Muscle layer of duodenum (tissue), 2 donors: ENCODE measurements at regions not wholly inside any gene's neighbourhood (a gene's known extent, or its start where the extent isn't known, plus 50 kb on each side); places are given as distances from the start of the nearest gene placed in this dataset.
A peak's percentile ranks its signal among the peaks of the same experiment; 100 is the strongest.

Source experiments
- H3K27ac ChIP-seq: one replicate; pipeline ENCODE4 v1.7.0; 2013; ENCODE audit warnings: mild to moderate bottlenecking, low read length
- H3K27me3 ChIP-seq: one replicate; pipeline ENCODE4 v1.7.0; 2013; ENCODE audit warnings: low read depth, mild to moderate bottlenecking, control low read depth, low read length
- H3K36me3 ChIP-seq, 2 donors: one replicate each; pipeline ENCODE4 v1.7.0; 2013; ENCODE audit warnings: low read length in 2 of 2, control low read depth in 1 of 2, mild to moderate bottlenecking in 1 of 2; ENCODE audit not compliant: insufficient read depth in 2 of 2, control insufficient read depth in 1 of 2
- H3K4me1 ChIP-seq, 2 donors: one replicate each; pipeline ENCODE4 v1.7.0; 2013; ENCODE audit warnings: low read length in 2 of 2, mild to moderate bottlenecking in 2 of 2, control low read depth in 1 of 2, moderate library complexity in 1 of 2; ENCODE audit not compliant: insufficient read depth in 2 of 2, control insufficient read depth in 1 of 2
- H3K4me3 ChIP-seq, 2 donors: one replicate each; pipeline ENCODE4 v1.7.0; 2013; ENCODE audit warnings: low read length in 2 of 2, low read depth in 1 of 2, mild to moderate bottlenecking in 1 of 2
- H3K9me3 ChIP-seq, 2 donors: one replicate each; pipeline ENCODE4 v1.7.0; 2013; ENCODE audit warnings: low read length in 2 of 2, control low read depth in 1 of 2, mild to moderate bottlenecking in 1 of 2; ENCODE audit not compliant: control insufficient read depth in 1 of 2
- donor health status: healthy.

DNA sequence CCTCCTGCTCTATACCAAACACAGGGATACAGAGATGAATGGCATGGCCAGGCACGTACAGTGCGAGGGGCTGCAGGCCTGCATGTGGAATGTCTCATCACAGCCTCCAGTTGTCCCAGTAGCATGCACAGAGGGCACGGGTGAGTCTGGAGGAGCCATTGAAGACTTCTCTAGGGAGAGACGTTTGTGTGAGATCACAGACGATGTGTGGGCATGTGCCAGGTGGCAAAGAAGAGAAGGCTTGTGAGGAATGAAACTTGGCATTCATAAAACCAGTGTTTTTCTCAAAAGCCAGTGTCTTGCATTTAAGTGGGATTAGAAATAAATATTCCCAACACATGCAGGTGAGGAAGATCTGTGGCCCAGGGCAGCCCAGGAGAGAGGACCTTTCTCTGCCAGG is 119.1 kb upstream of the UBE3A start:
- Histone ChIP-seq H3K9me3 (no peaks in the 10 kb centered on the region), H3K27ac (no peak overlapping the region), H3K4me1 (no peaks in the 10 kb centered on the region), H3K4me3 (no peak overlapping the region), H3K27me3 (no peaks in the 10 kb centered on the region), H3K36me3 (no peaks in the 10 kb centered on the region)

DNA sequence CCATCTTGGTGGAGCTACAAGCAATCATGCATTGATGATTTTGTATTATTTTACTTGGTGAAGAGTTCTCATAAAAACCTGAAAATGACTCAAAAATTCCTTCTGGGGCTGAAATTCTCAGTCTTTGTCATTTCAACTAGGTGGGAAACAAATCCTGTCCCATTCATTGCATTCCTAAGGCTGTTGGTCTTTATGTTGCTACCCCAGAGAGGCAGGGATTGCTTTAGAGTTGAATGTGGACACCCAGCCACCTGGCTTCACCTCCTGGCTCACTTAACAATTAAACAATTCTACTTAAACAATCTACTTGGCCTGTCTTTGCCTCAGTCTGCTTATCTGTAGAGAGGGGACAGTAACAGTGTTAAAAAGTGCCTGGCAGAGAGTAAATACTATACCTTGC is 117.3 kb upstream of the UBE3A start:
- H3K4me3 ChIP-seq: no peak overlapping the region
- no peaks in the 10 kb centered on the region for H3K4me1 ChIP-seq
- H3K9me3 ChIP-seq: no peaks in the 10 kb centered on the region
- H3K36me3 ChIP-seq: no peaks in the 10 kb centered on the region
- no peak overlapping the region for H3K27ac ChIP-seq
- H3K27me3 ChIP-seq: no peaks in the 10 kb centered on the region

DNA sequence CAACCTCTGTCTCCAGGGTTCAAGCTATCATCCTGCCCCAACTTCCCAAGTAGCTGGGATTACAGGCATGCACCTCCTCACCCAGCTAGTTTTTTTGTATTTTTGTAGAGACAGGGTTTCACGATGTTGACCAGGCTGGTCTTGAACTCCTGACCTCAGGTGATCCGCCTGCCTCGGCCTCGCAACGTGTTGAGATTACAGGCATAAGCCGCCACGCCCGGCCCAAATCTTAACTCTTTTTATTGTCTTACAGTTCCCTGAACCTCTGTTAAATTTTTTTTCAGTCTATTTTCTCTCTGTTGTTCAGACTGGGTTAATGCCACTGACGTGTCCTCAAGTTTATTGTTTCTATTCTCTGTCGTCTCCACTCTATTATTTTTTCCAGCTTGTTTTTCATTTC is 115.8 kb upstream of the UBE3A start:
- H3K27me3 ChIP-seq: no peaks in the 10 kb centered on the region
- H3K9me3 ChIP-seq: no peaks in the 10 kb centered on the region
- no peaks in the 10 kb centered on the region for H3K4me1 ChIP-seq
- no peak overlapping the region for H3K4me3 ChIP-seq
- no peaks in the 10 kb centered on the region for H3K36me3 ChIP-seq
- H3K27ac ChIP-seq: no peak overlapping the region

DNA sequence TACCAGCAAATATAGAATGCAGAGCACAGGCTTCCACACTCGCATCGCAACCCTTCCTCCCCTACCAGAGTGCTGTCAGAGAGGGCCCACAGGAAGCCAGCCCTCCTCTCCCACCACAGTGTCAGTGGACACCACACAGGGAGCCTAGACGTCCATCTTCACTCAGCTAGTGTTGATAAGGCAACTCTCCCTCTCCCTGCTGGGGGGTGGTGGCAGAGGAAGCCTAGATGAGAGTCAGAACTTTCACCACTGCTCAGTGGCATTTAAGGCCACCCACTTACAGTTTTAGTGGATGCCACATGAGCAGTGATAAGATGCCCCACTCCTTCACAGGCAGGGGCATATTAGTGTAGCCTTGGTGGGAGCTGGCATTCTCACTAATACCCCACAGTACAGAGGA is 109.8 kb upstream of the UBE3A start:
- Histone ChIP-seq H3K4me3 (no peak overlapping the region), H3K9me3 (no peaks in the 10 kb centered on the region), H3K36me3 (no peaks in the 10 kb centered on the region), H3K27ac (no peak overlapping the region), H3K27me3 (no peaks in the 10 kb centered on the region), H3K4me1 (peaks cover 0 to 8% of the 10 kb centered on the region in 2 donors)

DNA sequence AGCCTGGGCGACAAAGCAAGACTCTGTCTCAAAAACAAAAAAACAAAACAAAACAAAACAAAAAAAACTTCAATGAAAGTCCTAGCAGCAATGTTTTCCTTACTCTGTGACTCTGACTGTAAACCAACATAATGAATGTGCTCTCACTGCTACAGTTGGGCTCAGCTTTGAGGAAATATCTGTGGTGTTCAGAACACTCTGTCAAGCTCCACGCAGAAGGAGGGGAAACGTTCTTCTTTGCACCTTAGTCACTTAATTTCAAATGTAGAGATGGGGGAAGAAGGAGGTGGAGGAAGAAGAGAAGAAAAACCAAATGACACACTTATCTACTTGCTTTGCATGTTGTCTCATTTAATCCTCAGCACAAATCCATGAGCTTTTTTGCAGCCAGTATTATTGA is 107.1 kb upstream of the UBE3A start:
- Histone ChIP-seq H3K36me3 (no peaks in the 10 kb centered on the region), H3K27ac (no peak overlapping the region), H3K4me3 (no peak overlapping the region), H3K9me3 (no peaks in the 10 kb centered on the region), H3K4me1 (peaks cover 6 to 21% of the 10 kb centered on the region in 2 donors), H3K27me3 (no peaks in the 10 kb centered on the region)

DNA sequence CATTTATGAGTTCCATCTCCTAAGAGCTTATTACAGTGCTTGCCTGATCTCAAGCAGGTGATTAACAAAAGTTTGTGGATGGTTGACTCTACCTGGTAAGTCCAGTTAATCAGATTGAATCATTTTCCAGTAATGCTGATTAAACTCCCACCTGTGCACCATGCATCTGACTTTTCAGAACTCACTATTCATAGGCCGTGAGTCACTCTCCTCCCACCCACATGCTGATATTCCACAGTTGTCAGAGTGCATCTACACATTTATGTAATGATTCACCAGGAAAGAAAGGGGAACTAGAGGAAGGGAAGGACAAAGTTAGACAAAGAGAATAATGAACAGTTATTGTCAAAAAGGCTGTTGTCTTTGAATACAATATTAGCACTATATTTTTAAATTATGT is 106.2 kb upstream of the UBE3A start:
- Histone ChIP-seq H3K4me3 (no peak overlapping the region), H3K4me1 (peaks cover 6 to 21% of the 10 kb centered on the region in 2 donors), H3K27ac (no peak overlapping the region), H3K36me3 (no peaks in the 10 kb centered on the region), H3K27me3 (no peaks in the 10 kb centered on the region), H3K9me3 (no peaks in the 10 kb centered on the region)

DNA sequence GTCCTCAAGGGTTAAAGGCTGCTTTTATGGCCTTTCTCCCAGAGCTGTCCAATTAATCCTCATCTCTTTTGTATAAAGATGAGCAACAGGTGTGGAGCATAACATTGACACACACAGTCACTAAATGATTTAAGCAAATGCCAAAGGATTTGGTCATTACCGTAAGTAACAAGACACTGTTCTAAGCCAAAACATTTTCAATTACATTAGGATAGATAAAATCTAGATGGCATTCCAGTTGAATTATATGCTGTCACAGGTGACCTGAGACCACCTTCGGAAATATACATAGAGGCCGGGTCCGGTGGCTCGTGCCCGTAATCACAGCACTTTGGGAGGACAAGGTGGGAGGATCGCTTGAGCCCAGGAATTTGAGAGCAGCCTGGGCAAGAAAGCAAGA is 105.3 kb upstream of the UBE3A start:
- H3K27me3 ChIP-seq: no peaks in the 10 kb centered on the region
- H3K27ac ChIP-seq: no peak overlapping the region
- H3K9me3 ChIP-seq: no peaks in the 10 kb centered on the region
- no peak overlapping the region for H3K4me3 ChIP-seq
- H3K4me1 ChIP-seq: peaks cover 6 to 21% of the 10 kb centered on the region in 2 donors
- no peaks in the 10 kb centered on the region for H3K36me3 ChIP-seq

DNA sequence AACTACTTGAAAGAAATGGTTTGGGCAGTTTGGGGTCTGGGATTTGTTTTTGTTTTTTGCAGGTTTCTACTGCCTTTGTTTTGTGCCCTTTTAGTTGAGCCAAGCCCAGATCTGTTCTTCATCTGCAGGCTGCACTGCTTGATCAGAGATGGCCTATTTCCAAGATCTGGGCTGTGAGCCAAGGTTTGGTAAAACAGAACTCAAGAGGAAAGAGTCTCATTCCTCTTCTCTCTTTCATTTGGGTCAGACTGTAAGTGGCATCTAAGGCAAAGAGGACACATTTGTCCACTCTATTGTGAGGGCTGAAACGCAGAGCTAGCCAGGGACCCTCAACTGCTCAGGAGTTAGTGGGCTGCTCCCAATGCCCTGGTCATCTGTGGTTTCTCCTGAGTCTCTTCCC is 104.4 kb upstream of the UBE3A start:
- Histone ChIP-seq H3K27me3 (no peaks in the 10 kb centered on the region), H3K27ac (peak overlapping the region; percentile 32), H3K36me3 (no peaks in the 10 kb centered on the region), H3K9me3 (no peaks in the 10 kb centered on the region), H3K4me3 (no peak overlapping the region), H3K4me1 (peaks cover 6 to 21% of the 10 kb centered on the region in 2 donors)

DNA sequence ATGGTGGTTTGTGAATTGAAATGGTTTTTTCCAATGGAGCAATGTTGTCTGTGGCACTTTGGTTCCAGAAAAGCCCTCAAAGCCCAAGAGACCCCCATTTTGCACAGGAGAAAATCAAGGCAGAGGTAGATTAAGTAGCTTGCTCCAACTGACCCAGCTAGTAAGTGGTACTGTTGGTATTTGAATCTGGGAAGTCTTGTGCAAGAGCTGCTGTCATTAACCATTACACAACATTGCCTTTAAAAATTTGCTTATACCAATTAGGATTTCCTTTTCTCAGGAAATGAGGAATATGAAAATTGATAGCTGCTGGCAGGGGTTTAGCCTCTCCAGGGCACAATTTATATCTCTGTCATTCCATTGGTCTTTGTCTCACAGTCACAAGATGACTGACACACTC is 102.4 kb upstream of the UBE3A start:
- Histone ChIP-seq H3K9me3 (no peaks in the 10 kb centered on the region), H3K36me3 (no peaks in the 10 kb centered on the region), H3K4me1 (peaks cover 6 to 21% of the 10 kb centered on the region in 2 donors), H3K4me3 (no peak overlapping the region), H3K27me3 (no peaks in the 10 kb centered on the region), H3K27ac (no peak overlapping the region)

DNA sequence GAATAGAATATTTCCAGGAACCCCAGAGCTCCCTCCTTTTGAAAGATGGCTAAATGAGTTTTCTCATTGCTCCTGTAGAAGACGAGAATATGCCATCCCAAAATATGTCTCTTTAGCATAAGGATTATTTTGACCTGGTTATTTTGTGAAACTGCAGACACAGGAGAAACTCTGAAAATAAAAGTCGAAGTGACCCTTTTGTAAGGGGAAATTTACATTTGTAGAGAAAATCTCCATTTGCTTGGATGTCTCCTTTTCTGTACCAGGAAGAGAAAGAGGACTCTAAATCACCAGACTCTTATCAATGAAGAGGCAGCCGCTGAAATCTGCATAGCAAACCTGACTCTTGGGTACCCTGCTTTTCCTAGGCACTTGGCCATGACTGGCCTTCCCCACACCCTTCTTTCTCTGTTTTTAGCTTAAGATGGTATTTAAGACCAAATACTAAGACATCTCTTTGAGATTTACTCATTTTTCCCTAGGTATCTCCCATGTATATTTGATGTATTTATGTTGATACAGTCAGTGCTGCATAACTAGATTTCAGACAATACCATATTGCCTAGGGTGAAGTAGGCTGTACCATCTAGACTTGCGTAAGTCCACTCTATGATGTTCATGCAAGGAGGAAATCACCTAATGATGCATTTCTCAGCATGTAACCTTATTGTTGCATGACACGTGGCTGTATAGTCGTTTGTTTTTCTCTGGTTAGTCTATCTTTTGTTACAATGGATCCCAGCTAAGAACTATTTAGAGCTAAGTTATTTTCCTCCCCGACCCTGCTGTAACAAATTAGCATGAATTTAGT is 98.2 kb upstream of the UBE3A start:
- Histone ChIP-seq H3K4me3 (no peak overlapping the region), H3K9me3 (no peaks in the 10 kb centered on the region), H3K27ac (no peak overlapping the region), H3K4me1 (peaks cover 0 to 7% of the 10 kb centered on the region in 2 donors), H3K27me3 (no peaks in the 10 kb centered on the region), H3K36me3 (no peaks in the 10 kb centered on the region)

DNA sequence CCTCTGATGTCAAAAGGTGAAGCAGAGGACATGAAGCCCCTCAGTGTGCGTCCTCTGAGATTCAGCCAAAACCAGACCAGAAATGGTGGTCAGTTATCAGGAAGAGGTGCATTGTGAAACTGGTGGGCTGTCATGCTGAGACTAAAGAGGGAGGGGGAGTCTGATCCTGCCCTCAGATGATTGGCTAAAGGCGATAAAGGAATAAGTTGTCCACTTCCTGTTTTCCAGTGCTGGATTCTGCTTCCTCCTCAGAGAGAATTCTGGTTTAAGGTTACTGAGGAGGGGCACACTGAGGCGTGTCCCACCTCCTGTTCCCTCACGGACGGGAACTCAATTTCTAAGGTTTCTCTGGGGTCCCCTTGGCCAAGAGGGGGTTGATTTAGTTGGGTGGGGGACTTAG is 97.0 kb upstream of the UBE3A start:
- H3K27ac ChIP-seq: no peak overlapping the region
- no peak overlapping the region for H3K4me3 ChIP-seq
- peaks cover 0 to 7% of the 10 kb centered on the region in 2 donors for H3K4me1 ChIP-seq
- no peaks in the 10 kb centered on the region for H3K36me3 ChIP-seq
- H3K27me3 ChIP-seq: no peaks in the 10 kb centered on the region
- H3K9me3 ChIP-seq: no peaks in the 10 kb centered on the region

DNA sequence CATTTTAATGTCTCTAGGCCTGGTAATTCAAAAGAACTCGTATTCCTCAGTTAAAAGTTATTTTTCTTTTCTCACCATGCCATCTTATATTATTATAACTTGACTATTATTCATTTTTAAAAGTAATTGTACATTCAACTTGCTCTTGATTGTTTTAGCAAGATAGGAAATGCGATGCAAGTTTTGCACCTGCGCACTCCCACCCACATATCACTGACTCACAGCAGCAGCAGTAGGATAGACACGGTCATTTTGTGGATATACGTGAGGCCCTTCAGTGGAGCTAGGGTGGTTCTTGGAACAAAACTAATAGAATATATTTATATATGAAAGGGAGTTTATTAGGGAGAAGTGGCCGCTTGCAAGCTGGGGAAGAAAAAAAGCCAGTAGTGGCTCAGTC is 95.5 kb upstream of the UBE3A start:
- Histone ChIP-seq H3K9me3 (peaks cover 0 to 6% of the 10 kb centered on the region in 2 donors), H3K4me3 (no peak overlapping the region), H3K27ac (no peak overlapping the region), H3K36me3 (no peaks in the 10 kb centered on the region), H3K4me1 (peaks cover 0 to 7% of the 10 kb centered on the region in 2 donors), H3K27me3 (no peaks in the 10 kb centered on the region)
